HG03565 (cell line): ENCODE measurements at regions not wholly inside any gene's neighbourhood (a gene's known extent, or its start where the extent isn't known, plus 50 kb on each side); places are given as distances from the start of the nearest gene placed in this dataset.
A peak's percentile ranks its signal among the peaks of the same experiment; 100 is the strongest.
"Not testable (repeated sequence)": the region's sequence is repeated elsewhere in the genome, so short reads cannot be mapped to it uniquely, and the experiment has no call there.

ENCODE experiments used
- ATAC-seq: cut with Tn5 transposase; IDR thresholded peaks from one replicate; pipeline ENCODE4 v1.9.1; 2021; ENCODE audit warnings: mild to moderate bottlenecking, moderate library complexity; ENCODE audit not compliant: unreplicated experiment

DNA sequence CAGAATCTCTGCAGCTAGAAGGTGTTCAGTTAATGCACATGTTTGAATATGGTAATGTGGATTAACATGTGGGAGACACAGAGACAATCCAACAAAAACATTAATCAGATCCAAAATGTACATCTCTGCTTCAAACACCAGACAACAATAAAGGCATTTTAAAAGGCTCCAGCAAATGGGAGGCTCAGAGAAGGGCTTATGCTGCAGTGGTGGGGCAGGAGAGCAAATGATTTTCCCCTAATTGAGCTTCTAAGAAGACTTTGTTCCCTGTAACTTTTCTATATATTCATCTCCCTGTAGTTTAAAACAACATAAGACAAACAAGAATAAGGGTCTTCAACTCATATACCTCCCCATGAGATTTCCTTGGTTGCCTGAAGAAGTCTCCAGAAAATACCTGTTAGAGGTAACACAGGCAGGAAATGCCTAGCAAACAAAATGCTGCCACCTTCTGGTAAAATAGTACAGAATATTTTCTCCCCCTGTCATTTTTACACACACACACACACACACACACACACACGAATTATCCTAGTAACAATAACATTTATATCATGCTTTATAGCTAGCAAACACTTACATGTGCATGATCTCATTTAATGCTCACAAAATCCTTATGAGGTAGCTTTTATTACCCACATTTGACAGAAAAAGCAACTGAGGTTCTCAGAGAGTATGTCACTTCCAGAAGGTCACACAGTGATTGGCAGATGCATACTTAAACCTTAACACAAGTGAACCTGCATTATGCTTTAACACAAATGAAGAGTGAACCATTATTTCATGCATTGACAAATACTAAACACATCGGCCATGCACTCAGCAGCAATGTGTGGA, 123.4 kb upstream of the MB21D2 start:
- ATAC-seq: peak; percentile 36

DNA sequence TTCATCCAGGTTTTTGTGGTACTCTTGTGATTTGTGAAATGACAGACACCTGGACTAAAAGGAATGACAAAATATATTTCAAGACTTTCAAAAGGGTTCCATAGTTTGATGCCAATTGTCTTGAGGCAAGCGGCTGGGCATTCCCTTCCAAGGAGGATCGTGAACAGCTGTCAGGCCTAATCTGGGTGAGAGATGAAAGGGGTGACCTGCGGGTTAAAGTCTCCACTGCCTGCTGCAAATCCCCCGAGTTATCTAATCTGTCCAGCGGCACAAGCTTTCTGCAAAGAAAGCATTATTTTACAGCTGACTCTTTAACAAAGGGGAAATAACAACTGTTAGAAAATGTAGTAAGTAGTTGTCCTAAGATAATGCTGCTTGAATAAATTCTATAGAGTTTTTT, 128.7 kb upstream of the MB21D2 start:
- ATAC-seq: no peak

DNA sequence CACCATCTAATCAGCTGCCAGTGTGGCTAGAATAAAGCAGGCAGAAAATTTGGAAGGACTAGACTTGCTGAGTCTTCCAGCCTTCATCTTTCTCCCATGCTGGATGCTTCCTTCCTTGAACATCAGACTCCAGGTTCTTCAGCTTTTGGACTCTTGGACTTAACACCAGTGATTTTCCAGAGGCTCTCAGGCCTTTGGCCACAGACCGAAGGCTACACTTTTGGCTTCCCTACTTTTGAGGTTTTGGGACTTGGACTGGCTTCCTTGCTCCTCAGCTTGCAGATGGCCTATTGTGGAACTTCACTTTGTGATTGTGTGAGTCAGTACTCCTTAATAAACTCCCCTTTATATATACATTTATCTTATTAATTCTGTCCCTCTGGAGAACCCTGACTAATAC, 129.8 kb upstream of the MB21D2 start:
- not testable (repeated sequence) for ATAC-seq

DNA sequence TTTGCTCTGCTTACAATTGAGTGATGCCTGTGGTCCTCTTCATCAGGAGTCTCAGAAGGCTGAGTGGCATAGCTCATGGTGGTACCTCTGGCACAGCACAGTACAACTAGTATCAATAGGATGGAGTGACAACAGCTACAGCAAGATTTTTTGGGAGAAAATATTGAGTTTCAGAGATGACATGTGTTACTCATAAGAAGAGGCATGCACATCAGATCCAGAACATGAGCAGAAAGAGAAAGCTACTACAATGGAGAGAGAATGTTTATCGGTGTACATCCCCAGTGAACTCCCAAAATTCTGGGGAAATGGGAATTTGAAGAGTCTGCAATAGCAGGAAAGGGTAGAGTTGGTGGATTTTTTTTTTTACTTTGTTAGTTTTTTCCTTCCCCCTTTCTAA, 130.5 kb upstream of the MB21D2 start:
- no peak for ATAC-seq

DNA sequence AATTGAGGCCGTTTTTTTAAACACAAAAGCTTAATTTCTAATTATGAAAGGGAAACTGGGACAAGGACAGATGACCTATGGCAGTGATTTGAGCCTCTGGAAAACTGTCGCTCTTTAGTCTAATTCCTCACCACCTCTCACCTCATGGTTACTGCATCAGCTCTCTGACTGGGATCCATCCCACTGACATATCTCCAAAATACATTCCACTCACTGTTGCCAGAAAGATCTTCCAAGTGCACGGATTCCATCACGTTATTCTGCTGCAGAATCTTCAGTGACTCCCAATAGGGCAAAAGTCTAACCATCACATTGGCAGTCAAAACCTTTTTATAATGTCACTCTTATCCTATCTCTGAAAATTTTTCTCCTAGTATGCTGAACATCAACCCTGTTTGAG, 132.3 kb upstream of the MB21D2 start:
- ATAC-seq: no peak

DNA sequence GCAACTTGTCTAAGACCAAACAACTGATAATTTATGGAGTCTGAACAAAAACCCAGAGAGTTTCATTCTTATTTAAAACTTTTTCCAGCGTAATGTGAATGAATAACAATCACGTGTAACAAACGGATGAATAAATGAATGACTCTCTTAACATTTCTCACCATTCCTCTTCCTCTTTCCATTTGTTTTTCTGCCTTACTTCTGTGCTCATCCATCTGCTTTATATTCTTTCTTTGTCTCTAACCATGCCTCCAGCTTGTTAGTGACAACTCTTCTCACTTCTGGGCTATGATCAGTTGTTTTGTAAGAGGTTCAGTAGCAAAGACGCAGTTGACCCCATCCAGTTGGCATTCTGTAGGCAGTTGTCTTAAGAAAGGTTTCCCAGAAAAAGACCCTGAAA, 133.7 kb upstream of the MB21D2 start:
- ATAC-seq: no peak

DNA sequence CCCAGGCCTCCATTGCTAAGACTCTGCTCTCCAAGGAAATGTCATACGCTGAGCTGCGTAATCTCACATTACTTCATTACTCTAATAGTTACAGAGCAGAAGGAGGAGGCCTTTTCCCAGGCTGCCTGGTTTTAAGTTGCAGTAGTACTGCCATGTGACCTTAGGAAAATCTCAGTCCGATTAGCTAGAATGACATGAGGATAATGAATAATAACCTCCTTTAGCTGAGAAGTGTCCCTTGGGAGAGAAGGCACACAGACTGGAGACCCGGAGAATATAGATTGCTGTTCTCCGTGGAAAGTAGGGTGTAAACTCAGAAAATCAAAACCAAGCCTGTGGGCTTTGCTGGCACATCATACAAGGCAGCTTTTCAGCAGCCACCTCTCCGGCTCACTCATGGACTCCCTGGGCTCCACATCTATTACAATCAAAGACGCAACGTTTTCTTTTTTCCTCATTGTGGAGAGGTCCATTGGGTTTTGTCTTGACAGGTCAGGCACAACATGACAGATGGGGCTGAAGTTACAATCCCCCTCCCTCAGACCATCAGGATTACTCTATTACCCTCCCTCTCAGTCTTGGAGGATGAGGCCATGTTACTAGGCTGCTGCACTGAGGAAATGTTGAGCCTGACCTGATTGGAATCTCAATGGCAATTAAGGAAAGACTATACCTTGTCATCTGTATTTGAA, 134.8 kb upstream of the MB21D2 start:
- no peak for ATAC-seq

DNA sequence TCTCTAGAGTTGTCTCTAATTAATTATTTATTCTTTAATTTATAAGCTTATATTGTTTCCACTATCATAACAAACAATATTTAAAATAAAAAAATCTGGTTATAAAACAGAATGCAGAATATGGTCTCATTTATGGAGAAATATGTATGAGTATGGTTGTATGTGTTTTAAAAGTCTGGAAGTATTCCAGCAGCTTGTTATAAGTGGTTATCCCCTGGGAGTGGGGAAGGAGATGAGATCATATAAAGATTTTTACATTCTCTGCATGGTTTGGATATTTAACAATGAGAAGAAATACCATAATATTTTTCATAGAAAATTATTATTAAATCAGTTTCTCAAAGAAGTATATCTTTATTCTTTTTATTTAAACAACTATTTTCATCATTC, 135.4 kb upstream of the MB21D2 start:
- no peak for ATAC-seq

DNA sequence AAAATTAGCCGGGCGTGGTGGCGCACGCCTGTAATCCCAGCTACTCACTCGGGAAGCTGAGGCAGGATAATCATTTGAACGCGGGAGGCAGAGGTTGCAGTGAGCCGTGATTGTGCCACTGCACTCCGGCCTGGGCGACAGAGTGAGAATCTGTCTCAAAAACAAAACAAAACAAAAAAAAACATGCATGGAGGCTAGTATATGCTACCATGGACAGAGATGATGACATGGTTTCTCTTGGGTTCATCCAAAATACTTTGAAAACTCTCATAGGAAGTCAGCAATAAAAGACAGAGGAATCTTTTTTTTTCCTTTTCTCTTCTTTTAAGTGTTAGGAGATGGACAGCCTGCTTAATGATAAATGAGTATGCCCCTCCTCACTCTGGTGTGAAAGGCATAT, 137.7 kb upstream of the MB21D2 start:
- no peak for ATAC-seq

DNA sequence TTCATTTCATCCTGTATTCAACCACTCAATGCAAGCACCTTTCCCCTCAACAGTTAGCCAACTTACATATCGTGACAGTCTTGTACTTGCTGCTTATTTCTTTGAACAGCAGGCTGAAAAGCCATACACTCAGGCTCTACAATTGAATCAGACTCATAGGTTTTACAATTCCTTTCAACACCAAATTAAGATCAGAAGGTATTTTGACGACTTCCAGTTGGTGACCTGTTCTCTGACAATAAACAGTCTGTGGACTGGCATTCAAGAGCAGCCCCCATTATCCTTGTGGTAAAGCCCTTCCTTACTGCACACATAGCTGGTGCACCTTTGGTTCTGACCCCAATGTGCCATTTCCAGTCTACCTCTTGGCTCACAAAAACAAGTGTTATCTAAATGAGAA, 140.0 kb upstream of the MB21D2 start:
- ATAC-seq: no peak

DNA sequence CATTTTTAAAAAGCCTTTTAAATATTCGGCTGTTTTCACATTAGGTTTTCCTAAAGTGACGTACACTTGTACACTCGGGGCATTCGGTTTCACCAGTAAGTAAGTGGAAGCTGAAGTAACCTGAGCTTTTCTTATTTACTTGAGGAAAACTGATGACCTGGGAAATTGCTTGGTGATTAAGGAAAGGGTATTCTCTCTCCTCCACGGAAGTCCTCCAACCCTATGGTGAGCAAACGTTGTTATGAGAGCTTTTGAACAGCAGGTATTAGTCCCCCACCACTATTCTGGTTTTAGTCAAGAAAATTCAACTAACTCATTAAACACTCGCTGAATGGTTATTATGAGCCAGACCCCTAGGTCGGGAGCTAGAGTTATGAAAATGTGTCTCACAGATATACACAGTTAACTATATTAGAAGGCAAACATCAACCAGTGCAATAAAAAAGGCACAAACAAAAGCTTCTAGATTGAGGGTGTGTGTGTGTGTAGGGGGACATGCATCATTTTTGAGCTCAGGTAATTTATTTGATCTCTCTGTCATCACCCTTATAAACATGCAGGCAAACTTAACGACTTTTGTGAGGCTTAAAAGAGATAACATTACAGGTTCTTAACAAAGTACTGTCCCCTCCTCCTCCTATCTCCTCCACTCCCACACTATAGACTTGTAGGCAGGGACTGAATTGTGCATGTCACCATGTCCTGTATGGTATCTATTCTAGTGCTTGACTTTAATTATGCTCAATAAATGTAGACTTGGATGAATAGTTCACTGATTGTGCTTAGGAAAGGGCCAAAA, 143.3 kb upstream of the MB21D2 start:
- no peak for ATAC-seq

DNA sequence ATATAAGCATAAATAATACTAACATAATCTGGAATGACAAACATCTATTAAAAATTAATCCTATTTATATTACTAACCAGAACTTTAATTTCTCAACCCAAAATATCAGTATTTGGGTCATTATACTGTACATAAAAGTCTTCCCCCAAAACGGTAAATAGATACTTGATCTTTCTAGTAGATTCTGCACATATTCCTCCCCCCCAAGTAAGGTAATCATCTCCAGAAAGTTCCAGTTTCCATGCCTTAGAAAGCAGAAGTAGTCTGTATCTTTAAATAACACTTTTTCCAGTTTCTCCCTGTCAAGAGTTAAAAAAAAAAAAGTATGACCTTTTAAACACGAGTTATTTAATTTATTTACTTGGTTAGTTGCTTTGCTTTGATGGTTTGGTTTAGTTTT, 150.7 kb upstream of the MB21D2 start:
- ATAC-seq: no peak

DNA sequence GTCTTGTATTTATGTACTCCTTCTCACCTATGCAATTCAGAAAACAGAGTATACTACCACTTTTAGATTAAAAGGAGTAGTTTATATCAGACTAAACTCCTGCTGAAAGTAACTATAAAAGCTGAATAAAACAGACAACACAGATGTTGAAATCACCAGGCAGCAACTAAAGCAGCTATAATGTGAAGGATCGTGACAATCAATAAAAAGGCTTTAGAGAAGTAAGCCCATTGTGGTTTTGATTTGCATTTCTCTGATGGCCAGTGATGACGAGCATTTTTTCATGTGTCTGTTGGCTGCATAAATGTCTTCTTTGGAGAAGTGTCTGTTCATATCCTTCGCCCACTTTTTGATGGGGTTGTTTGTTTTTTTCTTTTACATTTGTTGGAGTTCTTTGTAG, 152.1 kb upstream of the MB21D2 start:
- not testable (repeated sequence) for ATAC-seq

DNA sequence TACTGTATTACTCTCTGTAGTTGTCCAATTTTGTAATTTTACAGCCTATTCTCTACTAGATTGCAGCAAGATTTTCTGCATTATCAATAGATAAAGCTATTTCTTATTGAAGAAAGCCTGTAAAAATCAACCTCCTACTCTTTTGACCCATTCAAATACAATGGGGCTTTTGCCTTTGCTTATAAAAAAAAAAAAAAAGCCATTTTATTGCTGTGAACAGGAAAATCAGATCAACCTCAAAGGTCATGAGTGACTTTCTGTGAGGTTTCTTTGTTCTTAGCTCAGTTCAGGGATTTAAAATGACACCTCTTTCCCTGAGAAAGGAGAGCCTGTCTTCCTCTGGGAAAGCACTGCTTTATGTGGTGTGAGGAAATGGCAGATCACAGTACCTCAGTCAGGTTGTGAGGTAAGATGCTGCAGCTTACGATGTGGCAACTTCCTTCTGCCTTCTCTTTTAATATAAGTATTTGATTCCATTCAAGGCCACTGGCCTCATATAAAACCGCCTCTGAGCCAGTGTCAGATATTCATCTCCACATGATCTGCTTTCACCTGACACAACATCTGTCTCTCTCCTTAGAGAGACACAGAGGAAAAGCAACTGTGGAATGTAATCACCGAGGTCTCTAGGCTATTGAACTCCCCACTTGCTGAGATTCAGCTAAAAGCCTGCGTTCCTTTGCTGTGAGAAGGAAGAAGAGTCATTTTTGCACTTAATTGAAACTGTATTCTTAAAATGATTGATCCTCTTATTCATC, 161.5 kb upstream of the MB21D2 start:
- ATAC-seq: no peak

DNA sequence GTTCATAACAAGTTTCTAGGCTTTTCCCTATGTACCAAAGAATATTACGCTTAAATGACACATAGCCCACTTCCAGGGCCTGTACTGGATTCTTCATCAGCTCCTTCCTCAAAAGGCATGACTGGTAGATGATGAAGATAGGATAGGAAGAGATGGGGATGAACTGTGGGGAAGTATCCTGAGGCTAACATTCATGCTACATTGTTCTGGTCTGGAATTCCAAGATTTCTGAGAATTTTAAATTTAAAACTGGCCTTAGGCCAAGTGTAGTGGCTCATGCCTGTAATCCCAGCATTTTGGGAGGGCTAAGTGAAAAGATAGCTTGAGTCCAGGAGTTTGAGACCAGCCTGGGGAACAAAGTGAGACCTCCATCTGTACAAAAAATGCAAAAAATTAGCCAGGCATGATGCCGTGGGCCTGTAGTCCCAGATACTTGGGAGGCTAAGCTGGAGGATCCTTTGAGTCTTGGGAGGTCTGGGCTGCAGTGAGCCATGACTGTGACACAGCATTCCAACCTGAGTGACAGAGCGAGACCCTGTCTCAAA, 160.1 kb upstream of the PLAAT1 start:
- no peak for ATAC-seq

DNA sequence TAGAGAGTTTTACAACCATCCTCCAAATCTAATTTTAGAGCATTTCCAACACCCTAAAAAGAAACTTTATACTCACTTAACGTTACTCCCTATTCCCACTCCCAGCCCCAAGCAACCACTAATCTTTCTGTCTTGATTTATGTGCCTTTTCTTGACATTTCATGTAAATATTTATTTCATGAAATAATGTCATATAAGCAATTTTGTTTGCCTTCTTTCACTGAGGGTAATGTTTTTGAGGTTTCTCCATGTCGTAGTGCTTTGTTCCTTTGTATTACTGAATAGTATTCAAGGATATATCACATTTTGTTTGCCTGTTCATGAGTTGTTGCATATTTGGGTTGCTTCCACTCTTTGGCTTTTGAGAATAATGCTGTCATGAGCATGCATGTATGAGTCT, 155.4 kb upstream of the PLAAT1 start:
- no peak for ATAC-seq

DNA sequence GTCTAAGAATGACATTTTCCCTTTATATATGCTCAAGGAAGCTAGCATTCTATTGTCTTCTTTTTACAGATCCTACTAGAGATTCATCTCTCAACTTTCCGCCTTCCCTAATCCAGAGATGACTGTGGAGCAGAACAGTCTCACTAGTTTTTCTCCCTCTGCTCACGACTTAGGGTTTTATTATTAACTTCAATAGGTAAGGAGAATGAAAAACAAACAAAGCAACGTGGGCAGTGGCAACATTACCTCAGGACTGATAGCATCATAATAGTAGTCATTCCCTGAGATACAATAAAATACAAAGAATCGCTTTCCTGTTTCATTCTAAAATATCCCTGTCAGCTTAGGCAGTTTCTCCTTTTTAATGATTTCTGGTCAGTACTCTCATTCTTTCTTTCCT, 154.3 kb upstream of the PLAAT1 start:
- ATAC-seq: no peak

DNA sequence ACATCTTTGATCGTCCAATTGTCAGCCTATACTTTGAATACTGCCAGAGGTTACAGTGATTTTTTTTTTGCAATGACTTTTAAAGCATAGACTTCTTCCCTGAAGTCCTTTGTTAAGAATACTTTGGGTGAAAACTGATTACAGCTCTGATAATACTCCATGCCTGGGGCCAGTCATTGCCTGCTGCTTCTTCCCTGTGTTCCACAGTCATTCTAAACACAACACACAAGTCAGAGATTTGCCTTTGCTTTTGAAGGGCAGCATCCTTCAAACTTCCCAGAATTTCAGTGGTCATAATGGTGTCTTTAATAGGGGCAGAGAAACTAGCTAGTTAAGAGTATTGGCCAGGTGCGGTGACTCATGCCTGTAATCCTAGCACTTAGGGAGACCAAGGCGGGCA, 153.7 kb upstream of the PLAAT1 start:
- ATAC-seq: no peak

DNA sequence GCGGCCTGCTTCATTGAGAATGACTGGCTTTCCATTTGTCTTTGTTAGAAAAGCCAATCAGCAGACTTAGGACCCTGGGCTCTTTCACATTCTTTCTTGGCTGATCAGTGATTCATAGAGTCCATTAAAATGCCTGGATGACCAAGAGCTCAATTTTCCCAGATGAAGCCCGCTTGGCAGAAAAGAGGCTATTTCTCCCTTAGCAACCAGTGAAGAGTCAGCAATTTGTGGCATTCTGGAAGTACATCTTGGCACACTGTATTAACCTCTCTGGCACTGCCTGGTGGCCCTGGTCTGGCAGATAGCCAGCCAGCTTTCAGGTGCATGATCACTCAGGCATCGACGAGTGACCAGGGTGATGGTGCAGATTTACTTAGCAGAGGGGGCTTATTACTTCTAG, 145.7 kb upstream of the PLAAT1 start:
- no peak for ATAC-seq

DNA sequence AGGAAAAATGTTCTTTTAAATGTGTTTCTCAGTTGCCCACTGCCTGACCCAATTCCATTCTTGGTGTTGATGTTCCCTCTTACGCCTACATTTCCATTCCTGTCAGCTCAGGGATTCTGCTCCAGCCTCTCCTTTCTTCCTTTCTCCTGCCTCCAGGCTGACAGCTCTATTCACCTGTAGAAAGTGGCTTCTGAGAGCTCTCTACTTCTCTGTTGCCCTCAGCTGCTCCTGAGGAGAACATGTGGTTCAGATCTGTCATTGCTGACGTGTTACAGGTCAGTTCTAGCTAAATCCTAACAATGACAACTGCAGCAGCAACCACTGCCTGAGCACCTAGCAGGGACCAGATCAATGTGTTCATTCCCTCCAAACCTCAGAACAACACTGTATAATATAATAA, 144.9 kb upstream of the PLAAT1 start:
- no peak for ATAC-seq
